Keratinocyte (primary cell): ENCODE measurements at regions not wholly inside any gene's neighbourhood (a gene's known extent, or its start where the extent isn't known, plus 50 kb on each side); places are given as distances from the start of the nearest gene placed in this dataset.

Experiments
- CTCF ChIP-seq, 3 experiments: IDR thresholded peaks in 1 of 3; conservative IDR thresholded peaks in 1 of 3; optimal IDR thresholded peaks in 1 of 3; 2 replicates in 2 of 3; 3 replicates in 1 of 3; pipeline versions ENCODE3 to v1.5.1; 2011; ENCODE audit warnings: low read length in 3 of 3, mild to moderate bottlenecking in 3 of 3, moderate library complexity in 2 of 3, control low read depth in 1 of 3, inconsistent platforms in 1 of 3; ENCODE audit not compliant: insufficient read depth in 2 of 3; ENCODE audit errors: extremely low read depth in 1 of 3
- EZH2 ChIP-seq: IDR thresholded peaks from one replicate; pipeline ENCODE4 v1.6.1; 2012; ENCODE audit warnings: inconsistent platforms, mild to moderate bottlenecking, low read length, moderate library complexity

- no peak for TF ChIP-seq CTCF (optimal IDR thresholded peaks at IDR 0.05 in 1 of 3, IDR thresholded peaks at IDR 0.05 in 1 of 3, conservative IDR thresholded peaks at IDR 0.05 in 1 of 3; ENCODE audit: extremely low read depth in 1 of 3, insufficient read depth in 2 of 3, low read length in 3 of 3)
- no peak for TF ChIP-seq EZH2
These were observed 420.8 kb upstream of the BRINP1 start for GRCh38 chr9:119789987-119790386.
